HPDE6-E6E7 (cell line): ENCODE measurements at regions not wholly inside any gene's neighbourhood (a gene's known extent, or its start where the extent isn't known, plus 50 kb on each side); places are given as distances from the start of the nearest gene placed in this dataset.

Experiments
- DNase-seq: peaks from one replicate; pipeline ENCODE4 v3.0.0; 2011; ENCODE audit warnings: missing footprints; ENCODE audit errors: extremely low spot score

- DNase-seq, result no peak
Observed at GRCh38 chr7:45235905-45236304, 78.3 kb downstream of the RAMP3 start.

- no peak for DNase-seq
Observed at GRCh38 chr7:45236666-45237065, 79.1 kb downstream of the RAMP3 start.

GRCh38 chr7:45237788-45238461 lies 80.3 kb downstream of the RAMP3 start:
- no peak for DNase-seq

GRCh38 chr7:45238806-45239205 lies 81.2 kb downstream of the RAMP3 start:
- no peak for DNase-seq

GRCh38 chr7:45239486-45239885 lies 81.9 kb downstream of the RAMP3 start:
- DNase-seq, result peak; percentile 36

- DNase-seq, result no peak
Observed at GRCh38 chr7:45240273-45240771, 82.7 kb downstream of the RAMP3 start.

- no peak for DNase-seq
Observed at GRCh38 chr7:45240926-45241325, 83.3 kb downstream of the RAMP3 start.

- DNase-seq, result no peak
Observed at GRCh38 chr7:45241339-45242109, 83.9 kb downstream of the RAMP3 start.

- no peak for DNase-seq
Observed at GRCh38 chr7:45242261-45242660, 84.7 kb downstream of the RAMP3 start.

- no peak for DNase-seq
Observed at GRCh38 chr7:45242698-45243097, 85.1 kb downstream of the RAMP3 start.

GRCh38 chr7:45244981-45245380 lies 87.4 kb downstream of the RAMP3 start:
- no peak for DNase-seq

- no peak for DNase-seq
Observed at GRCh38 chr7:45246339-45246738, 88.7 kb downstream of the RAMP3 start.

- no peak for DNase-seq
Observed at GRCh38 chr7:45252248-45252647, 94.7 kb downstream of the RAMP3 start.

GRCh38 chr7:45252857-45253256 lies 95.3 kb downstream of the RAMP3 start:
- DNase-seq, result no peak

- DNase-seq, result no peak
Observed at GRCh38 chr7:45253368-45253767, 95.8 kb downstream of the RAMP3 start.

GRCh38 chr7:45255187-45255586 lies 97.6 kb downstream of the RAMP3 start:
- DNase-seq, result no peak

GRCh38 chr7:45256309-45256708 lies 98.7 kb downstream of the RAMP3 start:
- DNase-seq, result no peak

GRCh38 chr7:45256775-45257174 lies 99.2 kb downstream of the RAMP3 start:
- no peak for DNase-seq

GRCh38 chr7:45257284-45257683 lies 99.7 kb downstream of the RAMP3 start:
- no peak for DNase-seq

GRCh38 chr7:45258533-45259226 lies 101.1 kb downstream of the RAMP3 start:
- DNase-seq, result no peak

GRCh38 chr7:45259227-45259596 lies 101.6 kb downstream of the RAMP3 start:
- no peak for DNase-seq

- peak; percentile 27 for DNase-seq
Observed at GRCh38 chr7:45259966-45260646, 102.5 kb downstream of the RAMP3 start.
